ENCODE measurements at regions not wholly inside any gene's neighbourhood (a gene's known extent, or its start where the extent isn't known, plus 50 kb on each side); places are given as distances from the start of the nearest gene placed in this dataset.

- TF ChIP-seq PPARA (CRISPR knock-in tag; IDR thresholded peaks at IDR 0.05; ENCODE audit: borderline replicate concordance) (no peak), ZNF8 (CRISPR knock-in tag; IDR thresholded peaks at IDR 0.05) (no peak), SNAI2 (CRISPR knock-in tag; IDR thresholded peaks at IDR 0.05) (no peak)
Measured at GRCh38 chr2:228535396-228535795, 353.9 kb upstream of the SPHKAP start (continued).

GRCh38 chr2:228533156-228533555 is 351.7 kb upstream of the SPHKAP start:
- TF ChIP-seq CSRNP3 (CRISPR knock-in tag; IDR thresholded peaks at IDR 0.05) (no peak), PATZ1 (CRISPR knock-in tag; IDR thresholded peaks at IDR 0.05; ENCODE audit: borderline replicate concordance) (no peak), TSHZ2 (CRISPR knock-in tag; IDR thresholded peaks at IDR 0.05) (no peak)
- ATAC-seq: no peak

DNA sequence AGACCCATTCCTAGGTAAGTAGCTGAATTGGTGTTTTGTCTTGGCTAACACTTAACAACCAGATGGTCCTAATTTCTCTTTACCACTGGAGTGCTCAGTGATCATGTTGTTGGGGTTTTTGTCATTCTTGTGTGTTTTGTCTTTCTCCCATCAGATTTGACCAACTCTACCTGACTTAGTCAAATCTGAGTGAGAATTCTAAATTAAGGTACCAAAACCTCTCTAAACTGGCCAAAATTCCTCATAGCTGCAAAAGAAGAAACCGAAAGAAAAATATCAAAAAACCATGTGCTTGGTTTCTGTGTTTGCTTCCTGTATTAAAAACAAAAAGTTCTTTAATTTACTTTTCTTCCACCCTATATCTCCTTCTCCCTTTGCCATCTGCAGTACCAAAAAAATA is 350.7 kb upstream of the SPHKAP start:
- TF ChIP-seq TOX (CRISPR knock-in tag; IDR thresholded peaks at IDR 0.05; ENCODE audit: borderline replicate concordance) (no peak), CSRNP3 (CRISPR knock-in tag; IDR thresholded peaks at IDR 0.05) (no peak)
- ATAC-seq: no peak

DNA sequence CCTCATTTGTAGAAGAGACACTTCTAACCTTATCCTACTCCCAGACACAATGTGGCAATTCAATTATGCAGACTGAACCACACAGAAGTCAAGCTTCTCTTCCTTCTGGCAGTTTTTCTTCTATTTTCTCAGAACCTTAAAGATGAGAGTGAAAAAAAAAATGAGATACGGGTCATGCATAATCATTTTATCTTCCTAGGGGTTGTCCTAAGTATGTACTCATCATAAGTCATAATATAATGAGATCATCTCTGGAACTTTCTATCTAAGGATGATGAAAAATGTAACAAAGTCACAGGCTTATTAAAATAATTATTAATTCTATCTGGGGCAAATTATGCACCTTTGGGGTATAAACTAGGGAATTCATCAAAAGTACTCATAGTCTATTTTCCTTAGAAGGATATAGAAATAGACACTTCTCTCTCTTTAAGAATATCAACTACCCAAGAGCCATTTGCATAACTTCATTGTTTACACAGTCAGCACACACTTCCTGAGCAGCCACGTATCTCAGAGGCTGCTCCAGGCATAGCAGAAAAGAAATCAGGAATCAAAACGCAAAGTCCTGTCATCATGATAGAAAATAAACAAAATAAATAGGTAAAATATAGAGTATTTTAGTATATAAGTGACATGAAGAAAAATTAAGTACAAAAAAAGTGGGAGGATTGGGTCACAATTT is 345.9 kb upstream of the SPHKAP start:
- ATAC-seq: no peak
- no peak for TF ChIP-seq CSDC2 (CRISPR knock-in tag; IDR thresholded peaks at IDR 0.05)
- no peak for TF ChIP-seq BACH2 (CRISPR knock-in tag; IDR thresholded peaks at IDR 0.05; ENCODE audit: borderline replicate concordance)
- TF ChIP-seq ZNF70 (CRISPR knock-in tag; IDR thresholded peaks at IDR 0.05): no peak
- no peak for TF ChIP-seq ZFP3 (CRISPR knock-in tag; IDR thresholded peaks at IDR 0.05)
- no peak for TF ChIP-seq ZC3H10 (CRISPR knock-in tag; IDR thresholded peaks at IDR 0.05)
- no peak for TF ChIP-seq ESRRG (CRISPR knock-in tag; IDR thresholded peaks at IDR 0.05)
- no peak for TF ChIP-seq PATZ1 (CRISPR knock-in tag; IDR thresholded peaks at IDR 0.05; ENCODE audit: borderline replicate concordance)
- no peak for TF ChIP-seq OSR1 (CRISPR knock-in tag; IDR thresholded peaks at IDR 0.05)
- no peak for TF ChIP-seq PPARA (CRISPR knock-in tag; IDR thresholded peaks at IDR 0.05; ENCODE audit: borderline replicate concordance)
- TF ChIP-seq TCF4 (CRISPR knock-in tag; IDR thresholded peaks at IDR 0.05; ENCODE audit: borderline replicate concordance): no peak
- TF ChIP-seq POU6F1 (CRISPR knock-in tag; IDR thresholded peaks at IDR 0.05; ENCODE audit: borderline replicate concordance, low read depth): no peak
- TF ChIP-seq TSHZ2 (CRISPR knock-in tag; IDR thresholded peaks at IDR 0.05): no peak
- no peak for TF ChIP-seq TOX (CRISPR knock-in tag; IDR thresholded peaks at IDR 0.05; ENCODE audit: borderline replicate concordance)
- TF ChIP-seq, protein P1, sequence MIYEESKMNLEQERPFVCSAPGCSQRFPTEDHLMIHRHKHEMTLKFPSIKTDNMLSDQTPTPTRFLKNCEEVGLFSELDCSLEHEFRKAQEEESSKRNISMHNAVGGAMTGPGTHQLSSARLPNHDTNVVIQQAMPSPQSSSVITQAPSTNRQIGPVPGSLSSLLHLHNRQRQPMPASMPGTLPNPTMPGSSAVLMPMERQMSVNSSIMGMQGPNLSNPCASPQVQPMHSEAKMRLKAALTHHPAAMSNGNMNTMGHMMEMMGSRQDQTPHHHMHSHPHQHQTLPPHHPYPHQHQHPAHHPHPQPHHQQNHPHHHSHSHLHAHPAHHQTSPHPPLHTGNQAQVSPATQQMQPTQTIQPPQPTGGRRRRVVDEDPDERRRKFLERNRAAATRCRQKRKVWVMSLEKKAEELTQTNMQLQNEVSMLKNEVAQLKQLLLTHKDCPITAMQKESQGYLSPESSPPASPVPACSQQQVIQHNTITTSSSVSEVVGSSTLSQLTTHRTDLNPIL (CRISPR knock-in tag; IDR thresholded peaks at IDR 0.05; ENCODE audit: low read depth): no peak
- no peak for TF ChIP-seq ISL1 (CRISPR knock-in tag; IDR thresholded peaks at IDR 0.05)
- no peak for TF ChIP-seq RARB (CRISPR knock-in tag; IDR thresholded peaks at IDR 0.05)

Data from SK-N-SH treated with all-trans-retinoic acid at 6 μM for 48 hours (cell line).